ENCODE measurements at regions not wholly inside any gene's neighbourhood (a gene's known extent, or its start where the extent isn't known, plus 50 kb on each side); places are given as distances from the start of the nearest gene placed in this dataset.

- no peak for DNase-seq
- Mint-ChIP-seq H3K27me3 (no peaks in the 10 kb centered on the region), H3K36me3 (peaks cover 4 to 6% of the 10 kb centered on the region in 2 donors), H3K9me3 (no peaks in the 10 kb centered on the region), H3K4me1 (peaks cover 0 to 2% of the 10 kb centered on the region in 2 donors), H3K4me3 (no peak overlapping the region), H3K27ac (no peak overlapping the region)
- no peak for ATAC-seq (replicated peaks)
Measured at GRCh38 chr1:39139723-39140360, 64.7 kb upstream of the MACF1 start.

DNA sequence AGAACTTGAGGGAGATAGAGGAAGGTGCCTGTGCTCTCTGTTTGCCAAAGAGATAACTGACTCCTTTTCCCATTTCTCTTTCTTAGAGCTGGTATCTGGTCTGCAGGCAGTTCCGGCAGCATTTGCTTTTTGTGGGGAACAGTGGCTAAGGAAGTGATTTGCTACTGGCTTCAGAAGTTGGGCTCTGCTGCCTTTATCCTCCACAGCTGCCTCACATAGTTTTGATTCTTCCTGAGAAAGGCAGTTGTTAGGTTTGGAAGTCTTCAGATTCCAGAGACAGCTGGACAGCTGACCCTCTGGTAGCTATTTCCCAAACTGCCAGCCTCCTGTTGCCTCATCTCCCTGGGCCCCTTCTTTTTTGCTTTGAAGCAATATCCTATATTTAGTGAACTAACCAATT, 62.6 kb upstream of the MACF1 start:
- Mint-ChIP-seq H3K36me3 (peaks cover 4 to 6% of the 10 kb centered on the region in 2 donors), H3K27ac (no peak overlapping the region), H3K27me3 (no peaks in the 10 kb centered on the region), H3K4me3 (no peak overlapping the region), H3K4me1 (peaks cover 0 to 2% of the 10 kb centered on the region in 2 donors), H3K9me3 (no peaks in the 10 kb centered on the region)
- ATAC-seq (replicated peaks) (no peak), DNase-seq (no peak)

DNA sequence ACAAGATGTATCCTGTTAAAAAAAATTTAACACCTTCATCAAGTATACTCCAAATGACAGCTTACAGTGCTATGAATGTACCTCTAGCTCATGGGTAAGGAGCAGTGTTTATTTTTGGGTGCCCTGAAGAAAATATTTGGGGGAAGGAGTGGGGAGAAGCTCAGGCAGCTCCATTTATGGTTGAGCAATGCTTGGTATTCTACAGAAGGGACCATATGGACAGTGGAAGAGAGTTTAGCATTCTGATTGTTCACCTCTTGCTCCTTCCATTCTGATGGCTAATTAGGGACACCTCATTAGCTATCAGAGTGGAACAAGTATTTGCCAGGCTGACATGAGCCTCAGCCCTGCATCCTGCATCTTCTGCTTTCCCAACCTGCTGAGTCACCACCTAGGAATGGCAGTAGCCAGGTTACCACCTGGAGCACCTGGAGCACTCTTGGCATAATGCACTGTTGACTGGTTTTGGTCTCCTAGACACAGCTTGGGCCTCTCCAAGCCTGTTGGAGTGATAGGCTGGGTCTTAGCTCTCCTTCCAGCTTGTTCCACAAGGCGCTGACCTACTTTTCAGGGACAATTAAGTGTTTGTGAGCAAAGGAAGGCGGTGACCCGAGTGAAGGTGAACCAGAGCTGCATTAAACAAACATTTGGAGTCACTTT, 62.0 kb upstream of the MACF1 start:
- peaks cover 6 to 9% of the 10 kb centered on the region in 2 donors for H3K36me3 Mint-ChIP-seq
- H3K27me3 Mint-ChIP-seq = no peaks in the 10 kb centered on the region
- H3K4me1 Mint-ChIP-seq = peaks cover 0 to 4% of the 10 kb centered on the region in 2 donors
- no peak overlapping the region for H3K4me3 Mint-ChIP-seq
- DNase-seq (no peak), ATAC-seq (replicated peaks) (no peak)
- no peaks in the 10 kb centered on the region for H3K9me3 Mint-ChIP-seq
- H3K27ac Mint-ChIP-seq = no peak overlapping the region

- H3K27me3 Mint-ChIP-seq = no peaks in the 10 kb centered on the region
- H3K4me3 Mint-ChIP-seq = no peak overlapping the region
- DNase-seq (no peak), ATAC-seq (replicated peaks) (no peak)
- H3K36me3 Mint-ChIP-seq = peaks cover 2 to 7% of the 10 kb centered on the region in 2 donors
- H3K4me1 Mint-ChIP-seq = peaks cover 0 to 5% of the 10 kb centered on the region in 2 donors
- H3K27ac Mint-ChIP-seq = no peak overlapping the region
- H3K9me3 Mint-ChIP-seq = no peaks in the 10 kb centered on the region
Measured at GRCh38 chr1:39144924-39145323, 59.6 kb upstream of the MACF1 start.

DNA sequence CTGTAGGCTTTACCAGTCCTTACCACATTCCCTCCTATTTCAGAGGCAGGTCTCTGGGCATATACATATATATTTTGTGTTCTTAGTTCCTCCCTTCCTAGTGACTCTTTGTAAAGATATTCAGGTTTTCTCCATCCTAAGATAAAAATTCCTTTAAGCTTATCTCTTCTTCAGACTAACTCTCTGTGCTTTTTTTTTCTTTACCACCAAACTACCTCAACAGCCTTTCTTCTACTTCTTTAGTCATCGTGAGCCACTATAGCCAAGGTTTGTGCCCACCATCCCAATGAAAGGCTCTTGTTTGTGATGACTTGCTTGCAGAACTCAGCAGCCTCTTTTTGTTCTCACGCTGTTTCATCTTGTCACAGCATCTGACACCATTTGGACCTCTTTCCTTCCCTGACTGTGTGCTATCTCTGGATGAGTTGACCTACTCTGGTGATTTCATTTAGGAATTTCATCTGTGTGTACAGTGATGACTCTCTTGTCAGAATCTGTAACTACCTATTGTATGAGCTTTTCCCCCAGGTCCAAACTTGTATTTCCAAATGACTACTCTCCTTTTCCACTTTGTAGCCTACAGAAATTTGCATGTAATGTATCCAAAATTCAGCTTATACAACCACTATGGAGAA, 59.0 kb upstream of the MACF1 start:
- Mint-ChIP-seq H3K27ac (no peak overlapping the region), H3K9me3 (no peaks in the 10 kb centered on the region), H3K4me3 (no peak overlapping the region), H3K4me1 (peaks cover 0 to 5% of the 10 kb centered on the region in 2 donors), H3K36me3 (peaks cover 2 to 7% of the 10 kb centered on the region in 2 donors), H3K27me3 (no peaks in the 10 kb centered on the region)
- no peak for ATAC-seq (replicated peaks)
- no peak for DNase-seq

DNA sequence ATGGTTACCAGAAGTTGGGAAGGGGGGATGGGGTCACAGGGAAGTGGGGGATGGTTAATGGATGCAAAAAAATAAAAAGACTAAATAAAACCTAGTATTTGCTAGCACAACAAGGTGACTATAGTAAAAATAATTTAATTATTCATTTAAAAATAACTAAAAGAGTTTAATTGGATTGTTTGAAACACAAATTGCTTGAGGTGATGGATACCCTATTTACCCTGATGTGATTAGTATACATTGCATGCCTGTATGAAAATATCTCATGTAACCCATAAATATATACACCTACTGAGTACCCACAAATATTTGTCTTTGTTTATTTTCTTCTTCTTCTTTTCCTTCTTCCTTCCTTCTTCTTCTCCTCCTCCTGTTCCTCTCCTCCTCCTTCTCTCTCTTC, 57.8 kb upstream of the MACF1 start:
- Mint-ChIP-seq H3K36me3 (peaks cover 2 to 13% of the 10 kb centered on the region in 2 donors), H3K4me1 (peaks cover 0 to 4% of the 10 kb centered on the region in 2 donors), H3K4me3 (no peak overlapping the region), H3K9me3 (no peaks in the 10 kb centered on the region), H3K27ac (no peak overlapping the region), H3K27me3 (no peaks in the 10 kb centered on the region)
- DNase-seq (no peak), ATAC-seq (replicated peaks) (no peak)

DNA sequence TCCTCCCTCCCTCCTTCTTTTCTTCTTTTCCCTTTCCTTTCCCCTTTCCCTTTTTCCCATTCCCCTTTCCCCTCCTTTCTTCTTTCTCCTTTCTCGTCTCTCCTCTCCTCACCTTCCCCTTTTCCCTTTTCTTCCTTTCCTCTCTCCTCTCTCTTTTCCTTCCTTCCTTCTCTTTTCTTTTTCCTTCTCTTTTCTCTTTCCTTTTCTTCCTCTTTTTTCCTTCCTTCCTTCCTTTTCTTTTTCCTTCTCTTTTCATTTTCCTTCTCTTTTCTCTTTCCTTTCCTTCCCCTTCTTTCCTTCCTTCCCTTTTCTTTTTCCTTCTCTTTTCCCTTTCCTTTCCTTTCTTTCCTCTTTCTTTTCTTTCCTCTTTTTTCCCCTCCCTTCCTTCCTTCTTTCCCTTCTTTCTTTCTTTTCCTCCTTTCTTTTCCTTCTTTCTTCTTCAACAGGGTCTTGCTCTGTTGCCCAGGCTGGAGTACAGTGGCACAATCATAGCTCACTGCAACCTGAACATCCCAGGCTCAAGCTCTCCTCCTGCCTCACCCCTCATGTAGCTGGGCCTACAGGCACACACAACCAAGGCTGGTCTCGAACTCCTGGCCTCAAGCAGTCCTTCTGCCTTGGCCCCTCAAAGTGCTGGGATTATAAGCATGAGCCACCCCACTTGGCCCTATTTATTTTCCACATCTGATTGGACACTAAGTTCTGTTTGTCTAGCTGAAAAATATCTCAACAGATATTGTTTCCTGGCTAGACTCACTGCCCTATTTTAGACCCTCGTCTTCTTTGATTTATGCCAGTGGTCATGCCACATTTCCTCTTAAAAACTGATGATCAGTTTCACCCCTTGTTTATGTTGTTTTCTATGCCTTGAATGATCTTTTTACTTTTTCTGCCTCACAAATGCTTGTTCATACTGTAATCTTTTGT, 57.1 kb upstream of the MACF1 start:
- peaks cover 2 to 13% of the 10 kb centered on the region in 2 donors for H3K36me3 Mint-ChIP-seq
- H3K27ac Mint-ChIP-seq = no peak overlapping the region
- no peaks in the 10 kb centered on the region for H3K27me3 Mint-ChIP-seq
- DNase-seq (no peak), ATAC-seq (replicated peaks) (no peak)
- no peaks in the 10 kb centered on the region for H3K9me3 Mint-ChIP-seq
- no peak overlapping the region for H3K4me3 Mint-ChIP-seq
- H3K4me1 Mint-ChIP-seq = peaks cover 0 to 3% of the 10 kb centered on the region in 2 donors

DNA sequence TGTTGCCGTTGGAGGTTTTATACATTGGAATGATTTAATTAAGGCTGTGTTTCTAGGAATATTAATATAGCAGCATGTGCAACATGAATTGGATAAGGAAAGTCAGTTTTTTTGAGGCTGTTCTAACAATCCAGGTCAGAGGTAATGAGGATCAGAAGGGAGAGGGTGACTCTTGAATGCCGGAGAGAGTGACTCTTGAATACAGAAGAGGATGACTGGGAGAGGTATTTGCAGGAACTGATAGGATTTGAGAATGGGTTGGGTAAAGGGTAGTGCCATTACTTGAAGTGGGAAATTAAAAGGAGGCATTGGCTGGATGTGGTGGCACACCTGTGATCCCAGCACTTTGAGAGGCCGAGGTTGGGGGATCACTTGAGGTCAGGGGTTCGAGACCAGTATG, 55.6 kb upstream of the MACF1 start:
- H3K4me3 Mint-ChIP-seq = no peak overlapping the region
- ATAC-seq (replicated peaks) (no peak), DNase-seq (no peak)
- H3K27ac Mint-ChIP-seq = no peak overlapping the region
- peaks cover 2 to 15% of the 10 kb centered on the region in 2 donors for H3K36me3 Mint-ChIP-seq
- no peaks in the 10 kb centered on the region for H3K9me3 Mint-ChIP-seq
- no peaks in the 10 kb centered on the region for H3K27me3 Mint-ChIP-seq
- H3K4me1 Mint-ChIP-seq = peaks cover 3 to 4% of the 10 kb centered on the region in 2 donors

DNA sequence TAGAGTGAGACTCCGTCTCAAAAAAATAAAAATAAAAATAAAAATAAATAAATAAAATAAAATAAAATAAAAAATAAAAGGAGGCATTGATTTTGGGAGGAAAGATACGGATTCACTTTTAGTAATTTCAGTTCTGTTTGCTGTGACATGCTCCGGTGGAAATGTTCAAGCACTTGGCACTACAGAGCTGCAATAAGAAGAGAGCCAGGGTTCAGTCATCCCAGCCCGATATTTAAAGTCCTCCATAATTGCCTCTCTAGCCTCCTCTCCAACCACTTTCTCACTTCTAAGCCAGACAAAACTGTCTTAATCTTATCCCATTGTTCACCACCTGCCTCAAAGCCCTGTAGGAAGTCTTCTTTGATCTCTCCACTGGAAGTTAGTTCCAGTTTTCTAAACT, 55.0 kb upstream of the MACF1 start:
- no peak overlapping the region for H3K27ac Mint-ChIP-seq
- no peak overlapping the region for H3K4me3 Mint-ChIP-seq
- peaks cover 5 to 21% of the 10 kb centered on the region in 2 donors for H3K36me3 Mint-ChIP-seq
- H3K9me3 Mint-ChIP-seq = no peaks in the 10 kb centered on the region
- peaks cover 4% of the 10 kb centered on the region in 2 donors for H3K4me1 Mint-ChIP-seq
- no peaks in the 10 kb centered on the region for H3K27me3 Mint-ChIP-seq
- DNase-seq = no peak
- ATAC-seq (replicated peaks) = no peak

- no peak for DNase-seq
- Mint-ChIP-seq H3K36me3 (peaks cover 7 to 22% of the 10 kb centered on the region in 2 donors), H3K4me1 (peaks cover 7 to 12% of the 10 kb centered on the region in 2 donors), H3K27ac (no peak overlapping the region), H3K4me3 (no peak overlapping the region), H3K27me3 (no peaks in the 10 kb centered on the region), H3K9me3 (no peaks in the 10 kb centered on the region)
- ATAC-seq (replicated peaks) = no peak
Measured at GRCh38 chr1:39150779-39151178, 53.7 kb upstream of the MACF1 start.

DNA sequence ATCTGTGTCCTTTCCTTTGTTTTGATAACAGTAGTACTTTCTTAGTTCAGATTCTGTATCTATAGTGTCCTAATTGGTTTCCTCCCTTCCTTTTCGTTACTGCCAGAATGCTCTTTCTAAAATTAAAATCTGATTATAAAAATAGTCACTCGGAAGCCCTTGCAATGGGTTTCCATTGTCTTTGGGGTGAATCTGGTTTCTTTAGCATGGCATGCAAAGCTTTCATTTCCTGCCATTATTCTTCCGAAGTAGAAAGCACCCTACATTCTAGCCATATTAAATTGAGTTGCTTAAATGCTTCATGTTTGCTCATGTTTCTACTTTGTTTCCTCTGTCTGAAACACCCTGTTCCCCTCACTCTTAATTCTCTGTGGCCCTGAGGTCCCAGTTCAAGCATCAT, 53.2 kb upstream of the MACF1 start:
- Mint-ChIP-seq H3K36me3 (peaks cover 7 to 22% of the 10 kb centered on the region in 2 donors), H3K27me3 (no peaks in the 10 kb centered on the region), H3K4me1 (peaks cover 7 to 12% of the 10 kb centered on the region in 2 donors), H3K4me3 (no peak overlapping the region), H3K9me3 (no peaks in the 10 kb centered on the region), H3K27ac (no peak overlapping the region)
- DNase-seq = no peak
- no peak for ATAC-seq (replicated peaks)

DNA sequence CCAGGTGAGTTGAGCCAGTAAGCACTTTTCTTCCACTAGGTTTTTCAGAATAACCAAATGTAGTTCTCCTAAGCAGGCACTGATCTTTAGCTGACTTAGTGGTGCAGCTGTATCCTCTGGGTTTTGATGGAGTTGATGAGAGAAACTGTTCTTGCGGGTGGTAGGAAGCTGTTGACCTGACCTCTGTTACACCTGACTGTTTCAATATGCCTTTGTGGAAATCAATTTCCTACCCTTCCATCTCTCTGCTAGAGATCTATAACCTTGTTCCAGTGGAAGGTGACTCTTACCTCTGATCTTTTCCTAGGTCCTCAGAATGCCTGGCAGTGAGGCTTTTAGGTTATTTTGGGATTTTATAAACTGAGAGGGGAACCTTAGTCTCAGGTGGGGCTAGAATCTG, 51.6 kb upstream of the MACF1 start:
- DNase-seq (no peak), ATAC-seq (replicated peaks) (no peak)
- Mint-ChIP-seq H3K27me3 (no peaks in the 10 kb centered on the region), H3K9me3 (no peaks in the 10 kb centered on the region), H3K27ac (peak overlapping the region; percentile 11), H3K4me3 (no peak overlapping the region), H3K36me3 (peaks cover 7 to 24% of the 10 kb centered on the region in 2 donors), H3K4me1 (peaks cover 6 to 12% of the 10 kb centered on the region in 2 donors)

DNA sequence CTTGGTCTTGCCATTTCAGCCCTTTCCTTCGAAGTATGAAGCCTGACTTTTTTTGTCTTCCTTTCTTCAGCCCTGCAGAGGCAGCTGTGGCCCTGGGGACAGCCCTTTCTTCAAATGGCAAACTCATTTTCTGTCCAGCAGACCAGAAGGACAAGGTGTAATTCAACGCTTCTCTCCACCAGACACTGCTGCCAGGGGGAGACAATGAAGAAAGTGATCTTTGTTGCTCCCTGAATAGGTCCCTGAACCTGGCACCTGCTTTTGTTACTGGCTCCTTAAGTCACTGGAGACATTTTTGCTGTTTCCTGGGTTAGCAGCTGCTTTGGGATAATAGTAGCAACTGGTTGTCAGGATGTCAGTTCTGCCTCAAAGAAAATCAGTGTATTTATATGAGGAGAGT, 50.8 kb upstream of the MACF1 start:
- H3K27ac Mint-ChIP-seq = no peak overlapping the region
- no peaks in the 10 kb centered on the region for H3K27me3 Mint-ChIP-seq
- H3K36me3 Mint-ChIP-seq = peaks cover 7 to 24% of the 10 kb centered on the region in 2 donors
- no peaks in the 10 kb centered on the region for H3K9me3 Mint-ChIP-seq
- DNase-seq = no peak
- H3K4me1 Mint-ChIP-seq = peaks cover 6 to 18% of the 10 kb centered on the region in 2 donors
- no peak overlapping the region for H3K4me3 Mint-ChIP-seq
- ATAC-seq (replicated peaks) = no peak
